ENCODE measurements at regions not wholly inside any gene's neighbourhood (a gene's known extent, or its start where the extent isn't known, plus 50 kb on each side); places are given as distances from the start of the nearest gene placed in this dataset.
A peak's percentile ranks its signal among the peaks of the same experiment; 100 is the strongest.
"Not testable (repeated sequence)": the region's sequence is repeated elsewhere in the genome, so short reads cannot be mapped to it uniquely, and the experiment has no call there.

DNA sequence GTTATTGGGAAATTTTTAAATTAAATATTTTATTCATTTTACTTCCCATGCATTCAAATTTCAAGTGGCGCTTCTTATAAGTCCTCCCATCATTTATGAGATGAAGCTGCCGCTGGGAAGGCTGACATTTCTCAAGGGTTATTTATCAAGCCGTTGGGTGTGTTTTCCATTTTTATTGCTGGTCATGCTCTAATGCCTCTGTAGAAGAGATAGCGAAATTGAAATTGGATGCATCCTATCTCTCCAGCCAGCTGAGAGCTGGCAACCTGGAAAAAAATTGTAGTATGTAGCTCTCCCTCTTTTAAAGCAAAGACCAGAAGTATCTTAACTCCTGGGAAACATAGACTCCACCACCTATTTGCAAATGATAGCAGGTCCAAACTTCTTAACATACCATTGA lies 135.9 kb downstream of the C6orf118 start:
- DNase-seq (ENCODE audit: low read depth), result no peak

DNA sequence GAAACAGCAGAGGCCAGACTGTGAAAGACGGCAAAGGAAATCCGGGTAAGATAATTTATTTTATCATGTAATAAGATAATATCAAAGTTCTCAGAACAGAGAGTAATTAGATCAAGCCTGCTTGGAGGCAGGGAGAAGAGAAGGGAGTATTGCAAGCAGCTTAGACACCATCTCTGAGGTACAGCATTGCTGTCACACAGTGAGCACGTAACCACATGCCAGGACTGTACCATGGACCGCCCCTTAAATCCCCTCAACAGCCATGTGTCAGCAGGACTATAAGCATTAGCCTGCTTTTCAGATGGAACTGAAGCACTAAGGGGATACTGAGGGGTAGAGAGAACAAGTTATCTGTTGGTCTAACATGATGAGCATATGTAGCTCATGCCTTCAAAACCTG lies 141.5 kb downstream of the C6orf118 start:
- no peak for DNase-seq (ENCODE audit: low read depth)

DNA sequence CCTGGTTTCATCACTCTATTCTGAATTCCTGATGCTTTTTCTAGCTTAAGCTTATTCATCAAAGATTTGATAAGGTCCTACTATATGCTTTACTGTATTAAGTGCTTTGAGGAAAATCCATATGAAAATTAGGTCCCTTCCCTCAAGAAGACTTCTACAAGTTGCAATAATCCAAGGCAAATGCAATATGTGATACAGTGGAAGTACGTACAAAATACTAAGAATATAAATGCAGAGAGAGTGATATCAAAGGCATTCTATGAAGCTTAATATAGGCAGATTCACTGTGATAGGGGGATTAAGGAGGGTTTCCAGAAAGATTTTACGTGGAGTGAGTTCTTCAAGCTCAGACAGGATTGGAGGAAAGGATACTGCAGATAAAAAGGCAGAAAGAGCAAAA lies 142.1 kb downstream of the C6orf118 start:
- DNase-seq (ENCODE audit: low read depth), result no peak

DNA sequence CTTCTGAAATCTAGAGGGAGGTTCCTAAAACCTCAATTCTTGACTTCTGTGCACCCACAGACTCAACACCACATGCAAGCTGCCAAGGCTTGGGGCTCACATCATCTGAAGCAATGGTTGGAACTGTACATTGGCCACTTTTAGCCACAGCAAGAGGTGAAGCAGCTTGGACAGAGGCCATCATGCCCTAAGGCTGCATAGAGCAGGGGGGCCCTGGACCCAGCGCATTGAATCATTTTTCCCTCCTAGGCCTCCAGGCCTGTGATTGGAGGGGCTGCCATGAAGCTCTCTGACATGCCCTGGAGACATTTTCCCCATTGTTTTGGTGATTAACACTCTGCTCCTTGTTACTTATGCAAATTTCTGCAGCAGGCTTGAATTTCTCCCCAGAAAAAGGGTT lies 145.9 kb downstream of the C6orf118 start:
- no peak for DNase-seq (ENCODE audit: low read depth)

DNA sequence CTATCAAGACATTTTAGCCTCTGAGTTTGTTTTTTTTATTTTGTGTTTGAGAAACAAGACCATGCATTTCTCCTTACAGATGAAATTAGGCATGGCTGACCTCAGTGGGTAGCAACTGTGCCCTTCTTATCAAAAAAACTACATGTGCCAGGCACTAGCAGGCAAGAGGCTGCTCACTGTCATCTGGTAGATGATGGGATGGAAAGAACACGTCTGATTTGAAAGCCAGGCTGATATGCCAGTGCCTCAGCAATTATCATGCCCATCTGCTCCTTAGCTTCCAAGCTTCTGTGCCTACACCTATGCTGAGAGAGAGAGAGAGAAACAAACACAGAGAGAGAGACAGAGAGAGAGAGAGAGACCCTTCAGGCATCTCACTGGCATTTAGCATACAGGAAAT lies 149.9 kb downstream of the C6orf118 start:
- DNase-seq (ENCODE audit: low read depth), result no peak

DNA sequence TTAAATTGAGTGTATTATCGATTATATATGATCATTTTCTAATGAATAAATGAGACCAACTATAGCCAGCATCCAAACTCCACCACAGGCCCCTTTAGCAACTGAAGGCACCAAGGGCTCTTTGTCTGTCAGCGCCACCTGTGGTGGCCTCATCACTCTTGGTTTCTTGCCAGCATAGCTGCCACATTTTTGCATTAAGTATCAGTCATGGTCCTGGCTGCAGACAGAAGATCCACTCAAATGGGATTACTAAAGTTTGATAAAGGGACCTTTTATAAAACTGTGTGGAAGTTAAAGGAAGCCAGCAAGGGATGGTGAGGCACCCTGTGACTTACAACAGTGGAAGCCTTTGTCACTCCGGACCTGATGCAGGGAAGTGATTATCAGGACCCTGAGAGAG lies 162.9 kb downstream of the C6orf118 start:
- peak; percentile 9 for DNase-seq (ENCODE audit: low read depth)

DNA sequence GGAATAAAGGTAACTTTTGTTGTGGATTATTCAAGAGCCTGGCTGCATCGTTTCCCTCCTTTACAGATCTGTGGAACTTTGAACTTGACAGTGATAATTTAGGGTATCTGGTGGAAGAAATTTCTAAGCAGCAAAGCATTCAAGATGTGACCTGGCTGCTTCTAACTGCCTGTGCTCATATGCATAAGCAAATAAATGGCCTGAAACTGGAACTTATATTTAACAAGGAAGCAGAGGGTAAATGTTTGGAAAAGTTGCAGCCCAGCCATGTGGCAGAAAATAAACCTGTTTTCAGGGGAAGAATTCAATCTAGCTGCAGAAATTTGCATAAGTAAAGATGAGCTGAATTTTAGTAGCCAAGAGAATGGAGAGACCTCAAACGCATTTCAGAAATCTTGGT lies 173.5 kb downstream of the C6orf118 start:
- DNase-seq (ENCODE audit: low read depth), result no peak

DNA sequence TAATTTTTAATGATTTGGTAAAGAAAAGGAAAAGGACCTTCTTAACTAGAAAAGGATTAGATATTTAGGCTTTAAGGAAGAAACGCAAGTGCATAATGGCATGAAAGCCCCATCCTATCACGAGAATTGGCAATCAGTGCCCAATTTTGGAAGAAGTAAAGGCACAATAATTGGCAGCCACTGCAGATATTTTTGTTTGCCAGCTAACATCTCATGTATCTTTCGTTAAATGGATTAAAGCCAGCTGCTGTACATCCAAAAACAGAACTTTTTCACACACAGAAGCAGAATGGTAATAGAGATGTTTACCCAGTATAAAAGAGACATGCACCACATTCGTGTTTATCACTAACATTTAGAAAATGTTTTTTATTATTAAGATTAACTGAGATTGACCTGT lies 180.3 kb downstream of the C6orf118 start:
- DNase-seq (ENCODE audit: low read depth), result no peak

DNA sequence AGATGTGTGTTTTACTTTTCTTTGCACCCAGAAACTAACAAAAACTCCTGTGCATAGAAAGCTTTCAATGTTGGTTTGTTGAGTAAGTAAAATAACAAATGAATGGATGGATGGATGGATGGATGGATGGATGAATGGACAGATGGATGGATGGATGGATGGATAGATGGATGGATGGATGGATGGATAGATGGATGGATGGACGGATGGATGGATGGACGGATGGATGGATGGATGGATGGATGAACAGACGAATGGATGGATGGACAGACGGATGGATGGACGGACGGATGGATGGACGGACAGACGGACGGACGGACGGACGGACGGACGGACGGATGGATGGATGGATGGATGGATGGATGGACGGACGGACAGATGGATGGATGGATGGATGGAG lies 181.7 kb downstream of the C6orf118 start:
- not testable (repeated sequence) for DNase-seq (ENCODE audit: low read depth)

DNA sequence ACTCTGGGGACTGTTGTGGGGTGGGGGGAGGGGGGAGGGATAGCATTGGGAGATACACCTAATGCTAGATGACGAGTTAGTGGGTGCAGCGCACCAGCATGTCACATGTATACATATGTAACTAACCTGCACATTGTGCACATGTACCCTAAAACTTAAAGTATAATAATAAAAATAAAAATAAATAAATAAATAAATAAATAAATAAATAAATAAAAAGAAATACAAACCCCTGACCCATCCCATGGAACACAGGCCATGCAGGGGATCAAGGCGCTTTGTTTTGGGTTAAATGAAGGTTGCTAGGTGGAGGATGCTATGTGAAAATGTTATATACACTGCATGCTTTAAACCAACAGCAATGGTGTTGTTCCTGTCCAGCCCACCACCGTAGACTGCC lies 184.7 kb downstream of the C6orf118 start:
- not testable (repeated sequence) for DNase-seq (ENCODE audit: low read depth)

DNA sequence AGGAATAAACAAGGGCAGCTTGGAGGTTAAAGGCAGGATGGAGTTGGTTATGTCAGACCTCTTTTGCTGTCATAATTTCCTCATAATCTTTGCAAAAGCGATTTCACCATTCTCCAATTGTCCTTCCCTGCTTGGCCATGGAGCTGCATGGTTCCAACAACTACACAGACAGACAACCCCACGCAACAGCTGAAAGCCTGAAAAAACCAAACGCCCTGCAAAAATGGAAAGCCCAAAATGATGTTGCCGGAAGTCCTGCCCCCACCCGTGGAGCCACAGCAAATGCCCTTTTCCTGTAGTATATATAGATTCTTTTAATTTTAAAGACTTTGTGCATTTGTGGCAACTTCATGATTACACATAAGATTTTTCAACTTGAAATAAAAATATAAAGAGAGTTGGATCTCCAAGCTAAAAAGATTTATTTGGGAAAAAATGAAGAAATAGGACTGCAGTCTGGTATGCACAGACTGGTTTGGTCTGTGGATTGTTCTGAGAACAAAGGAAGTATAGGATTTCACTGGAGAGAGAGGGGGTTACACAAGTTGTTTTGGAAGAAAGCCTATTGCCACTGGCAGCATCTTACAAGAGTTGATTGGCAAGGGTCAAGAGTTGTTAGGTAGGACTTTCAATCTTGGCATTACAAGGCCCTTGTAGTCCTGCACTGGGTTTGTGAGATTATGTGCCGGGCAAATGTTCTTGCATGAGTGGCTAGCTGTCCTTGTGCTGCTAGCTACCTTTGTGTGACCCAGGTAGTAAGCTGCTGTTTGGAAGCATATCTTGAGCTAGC lies 190.0 kb downstream of the C6orf118 start:
- DNase-seq (ENCODE audit: low read depth), result peak; percentile 74

DNA sequence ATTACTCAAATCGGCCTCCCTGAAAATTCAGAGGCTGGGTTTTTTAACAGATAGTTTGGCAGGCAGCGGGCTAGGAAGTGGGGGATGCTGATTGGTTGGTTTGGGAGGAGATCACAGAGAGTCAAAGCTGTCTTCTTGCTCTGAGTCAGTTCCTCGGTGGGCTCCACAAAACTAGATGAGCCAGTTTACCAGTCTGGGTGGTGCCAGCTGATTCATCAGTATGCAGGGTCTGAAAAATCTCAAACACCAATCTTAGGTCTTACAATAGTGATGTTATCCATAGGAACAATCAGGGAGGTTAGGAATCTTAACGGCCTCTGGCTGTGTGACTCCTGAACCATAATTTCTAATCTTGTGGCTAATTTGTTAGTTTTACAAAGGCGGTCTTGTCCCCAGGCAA lies 190.7 kb downstream of the C6orf118 start:
- DNase-seq (ENCODE audit: low read depth), result no peak

DNA sequence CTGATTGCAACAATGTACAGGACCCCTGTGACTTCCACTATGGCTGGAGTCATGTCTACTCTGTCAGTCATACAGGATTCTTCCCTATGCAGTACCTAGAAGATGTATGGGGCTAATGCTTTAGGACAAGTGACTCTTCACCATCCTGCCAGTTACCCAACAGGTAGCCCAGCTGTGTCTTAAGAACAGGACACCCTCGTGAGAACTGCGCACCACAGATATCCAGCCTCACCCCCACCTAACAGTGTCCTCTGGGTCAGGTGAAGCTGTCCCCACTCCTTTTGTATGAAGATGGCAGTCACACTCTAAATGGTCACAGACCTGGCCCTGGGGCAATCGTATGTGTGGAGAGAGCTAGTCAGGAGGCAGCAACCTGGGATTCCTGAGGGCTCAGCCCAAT lies 191.6 kb downstream of the C6orf118 start:
- DNase-seq (ENCODE audit: low read depth), result no peak

DNA sequence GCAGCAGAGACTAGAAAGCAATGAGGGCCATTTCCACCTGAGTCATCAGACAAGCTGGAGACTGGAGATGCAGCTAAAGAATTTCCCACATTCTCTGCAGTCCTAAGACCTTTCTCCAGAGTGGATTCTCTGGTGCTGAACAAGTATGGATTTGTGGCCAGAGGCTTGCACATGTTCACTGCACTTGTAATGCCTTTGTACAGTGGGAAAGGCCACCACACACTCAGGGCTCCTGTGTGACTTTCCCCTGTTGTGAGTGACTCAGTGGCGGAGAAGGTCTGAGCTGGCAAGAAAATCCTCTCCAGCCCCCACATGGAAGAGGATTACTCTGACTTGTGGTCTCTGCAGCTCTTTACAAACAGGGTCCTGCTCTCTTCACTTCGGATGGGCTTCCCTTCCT lies 192.3 kb downstream of the C6orf118 start:
- DNase-seq (ENCODE audit: low read depth), result peak; percentile 63

DNA sequence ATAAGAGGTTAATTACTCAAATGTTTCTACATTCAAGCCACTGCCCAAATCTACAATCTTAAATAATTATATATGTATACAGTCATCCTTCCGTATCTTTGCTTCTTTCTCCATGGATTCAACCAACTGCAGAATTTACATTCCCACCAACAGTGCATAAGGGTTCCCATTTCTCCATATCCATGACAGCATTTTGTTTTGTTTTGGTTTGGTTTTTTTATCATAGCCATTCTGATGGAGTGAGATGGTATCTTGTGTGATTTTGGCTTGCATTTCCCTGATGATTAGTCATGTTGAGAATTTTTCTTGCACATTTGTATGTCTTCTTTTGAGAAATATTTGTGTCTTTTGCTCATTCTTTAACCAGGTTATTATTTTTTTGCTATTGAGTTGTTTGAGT lies 198.5 kb downstream of the C6orf118 start:
- no peak for DNase-seq (ENCODE audit: low read depth)

DNA sequence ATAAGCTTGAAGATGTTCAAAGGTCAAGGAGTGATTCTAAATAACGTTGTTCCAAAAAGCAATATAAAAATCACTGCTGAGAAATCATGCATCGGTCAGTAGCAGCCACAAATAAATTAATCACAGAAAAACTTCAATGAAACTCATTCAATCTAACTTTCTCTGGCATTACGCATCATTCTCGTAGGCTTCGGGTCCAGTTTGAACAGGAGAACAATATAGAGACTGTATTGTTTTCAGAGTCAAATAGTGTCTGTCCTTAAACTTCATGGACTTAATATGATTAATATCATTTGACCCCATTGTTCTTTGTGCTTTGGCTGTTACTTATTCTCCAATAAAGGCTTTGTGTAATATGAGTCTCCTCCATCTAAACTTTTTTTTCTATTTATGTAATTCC lies 200.4 kb downstream of the C6orf118 start:
- no peak for DNase-seq (ENCODE audit: low read depth)

DNA sequence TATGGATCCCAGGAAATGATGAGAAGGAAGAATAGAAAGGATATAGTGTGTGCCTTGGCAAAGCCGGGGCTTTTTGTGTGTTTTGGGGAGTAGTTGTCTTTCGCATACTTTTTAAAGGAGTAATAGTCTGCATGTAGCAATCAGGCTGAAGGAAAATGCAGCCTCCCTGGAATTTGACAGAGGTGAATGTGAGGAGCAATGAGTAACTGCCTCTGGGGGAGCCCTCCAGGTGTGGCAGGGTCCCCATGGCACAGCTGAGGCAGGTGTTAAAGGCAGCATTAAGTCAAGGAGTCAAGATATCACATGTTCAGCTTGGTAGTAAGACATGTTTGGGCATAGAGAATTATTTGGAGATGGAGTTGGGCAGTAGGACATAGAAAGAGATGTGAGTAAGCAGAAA lies 203.1 kb downstream of the C6orf118 start:
- DNase-seq (ENCODE audit: low read depth), result no peak

DNA sequence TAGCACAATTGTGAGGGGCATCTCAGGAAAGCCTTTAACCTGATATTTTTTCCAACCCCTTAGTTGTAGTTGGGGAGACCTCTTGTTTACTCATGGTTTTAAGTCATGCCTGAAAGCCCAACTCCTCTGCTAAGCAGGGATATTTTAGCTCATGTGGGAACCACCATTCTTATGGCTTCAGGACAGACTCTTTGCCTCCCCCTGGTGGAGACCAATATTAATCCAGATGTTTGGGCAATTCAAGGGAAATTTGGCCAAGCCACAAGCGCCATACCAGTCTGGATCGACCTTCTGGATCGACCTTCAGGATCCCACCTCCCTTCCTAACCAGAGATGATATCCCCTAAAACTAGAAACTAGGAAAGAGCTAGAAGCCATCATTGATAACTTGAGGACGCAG lies 211.2 kb downstream of the C6orf118 start:
- DNase-seq (ENCODE audit: low read depth), result no peak

DNA sequence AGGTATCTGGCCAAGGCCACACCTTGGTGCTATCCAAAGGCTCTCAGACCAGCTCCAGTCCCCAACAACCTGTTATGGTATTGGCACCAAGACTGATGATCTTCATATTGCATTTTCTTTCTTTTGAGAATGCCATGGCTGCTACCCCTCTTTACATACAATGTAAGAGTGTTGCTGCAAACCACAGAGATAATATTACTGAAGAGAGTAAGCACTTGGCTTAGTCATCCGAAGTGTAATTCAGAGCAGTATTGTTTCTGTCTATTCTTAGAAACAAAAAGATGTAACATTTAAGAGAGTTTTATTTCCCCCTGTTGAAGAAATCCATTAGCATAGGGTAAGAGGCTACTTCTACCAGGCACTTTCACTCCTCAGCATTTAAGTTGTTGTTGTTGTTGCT lies 212.5 kb downstream of the C6orf118 start:
- no peak for DNase-seq (ENCODE audit: low read depth)

DNA sequence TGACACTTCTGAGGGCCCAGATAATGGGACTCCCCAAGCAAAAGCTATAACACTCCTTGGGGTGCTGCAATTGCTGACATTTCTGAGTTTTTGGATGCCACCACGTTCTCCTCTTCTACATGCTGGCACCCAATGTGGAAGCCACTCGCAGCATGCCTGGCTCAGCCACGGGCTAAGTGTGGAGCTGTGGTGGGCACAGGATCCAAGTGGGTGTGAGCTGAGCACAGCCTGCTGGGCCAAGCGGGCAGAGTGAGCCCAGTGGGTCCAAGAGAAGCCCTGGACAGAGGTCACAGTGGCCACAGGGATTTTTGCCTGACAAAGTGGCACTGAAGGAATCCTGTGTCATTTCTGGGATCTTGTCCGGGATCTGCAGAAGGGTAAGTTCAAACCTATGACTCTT lies 213.2 kb downstream of the C6orf118 start:
- no peak for DNase-seq (ENCODE audit: low read depth)

DNA sequence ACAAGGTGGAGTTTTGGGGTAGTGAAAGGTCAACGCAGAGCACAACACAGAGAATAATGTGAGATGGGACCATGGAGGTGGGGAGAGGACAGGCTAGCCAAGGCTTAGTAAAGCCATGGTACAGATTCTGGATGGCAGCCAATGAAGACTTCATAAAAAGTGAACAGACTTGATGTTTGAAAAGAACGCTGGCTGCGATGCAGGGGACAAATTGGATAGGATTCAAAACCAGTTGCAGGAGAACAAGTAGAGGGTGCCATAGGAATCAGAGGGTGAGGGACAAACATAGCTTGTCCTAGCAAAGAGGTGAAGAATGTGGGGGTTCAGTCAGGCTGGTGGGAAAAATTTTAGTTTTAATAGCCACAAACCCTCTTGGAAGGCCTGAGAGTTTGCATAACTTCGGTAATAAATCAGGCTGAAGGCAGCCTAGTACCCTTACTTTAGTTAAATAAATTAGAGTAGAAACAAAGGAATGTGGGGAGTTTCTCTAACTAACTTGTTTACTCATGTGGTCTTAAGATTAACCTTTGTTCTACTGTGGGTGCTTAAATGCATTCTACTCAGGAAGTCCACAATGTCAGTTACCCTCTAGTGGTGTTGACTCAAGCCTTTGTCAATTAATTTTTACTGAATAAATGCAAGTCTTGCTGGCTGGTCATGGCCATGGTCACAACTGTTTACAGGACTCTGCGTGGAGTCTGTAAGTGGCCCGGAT lies 216.4 kb downstream of the C6orf118 start:
- no peak for DNase-seq (ENCODE audit: low read depth)

DNA sequence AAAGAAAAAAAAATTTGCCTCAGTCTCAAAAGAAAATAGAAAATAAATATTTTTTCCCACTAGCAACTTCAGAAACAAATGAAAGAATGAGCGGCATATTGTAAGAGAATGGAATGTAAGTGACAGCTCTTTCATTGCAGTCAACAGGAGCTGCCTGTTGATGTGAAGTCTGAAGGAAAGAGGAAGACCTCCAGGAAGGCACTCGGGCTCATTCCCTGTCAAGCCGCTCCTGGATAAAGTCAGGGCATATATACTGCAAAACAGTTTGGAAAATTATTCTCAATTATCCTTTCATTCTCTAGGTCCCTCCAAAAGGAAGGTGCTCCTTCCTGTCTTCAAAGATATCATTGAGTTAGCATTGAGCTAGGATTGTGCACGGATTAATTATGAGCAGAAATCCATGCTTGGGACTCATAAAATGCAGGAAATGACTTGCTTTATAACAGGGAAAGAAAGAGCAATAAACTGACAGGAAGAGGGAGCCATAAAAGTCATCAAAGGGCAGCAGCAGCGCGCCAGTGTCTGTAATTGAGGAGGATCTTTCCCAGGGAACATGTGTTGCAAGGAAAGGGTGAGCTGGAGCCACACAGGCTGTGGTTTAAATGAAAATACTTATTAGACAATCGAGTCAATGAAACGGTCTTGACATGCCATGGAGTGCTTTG lies 218.2 kb downstream of the C6orf118 start:
- peak; percentile 26 for DNase-seq (ENCODE audit: low read depth)
